ENCODE measurements at regions not wholly inside any gene's neighbourhood (a gene's known extent, or its start where the extent isn't known, plus 50 kb on each side); places are given as distances from the start of the nearest gene placed in this dataset.
"Not testable (repeated sequence)": the region's sequence is repeated elsewhere in the genome, so short reads cannot be mapped to it uniquely, and the experiment has no call there.

DNA sequence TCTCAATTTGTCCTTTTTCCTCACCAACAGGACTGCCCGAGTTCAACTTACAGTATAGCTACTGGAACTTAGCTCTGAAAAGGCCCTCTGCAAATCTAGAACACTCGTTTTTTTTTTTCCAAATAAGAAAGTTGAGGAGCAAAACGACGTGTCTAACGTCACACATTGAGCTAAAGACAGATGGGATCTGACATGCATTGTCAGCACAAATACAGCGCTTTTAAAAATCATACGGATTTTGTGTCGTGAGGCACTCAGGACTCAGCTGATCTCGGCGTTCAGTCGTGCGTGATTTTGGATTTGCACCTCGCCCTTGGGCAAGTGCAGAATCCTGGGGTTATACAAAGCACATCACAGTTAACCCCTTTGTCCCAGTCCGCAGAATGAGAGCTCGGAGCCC, 94.7 kb upstream of the ZNF322 start:
- no peak overlapping the region for H3K4me3 ChIP-seq (ENCODE audit: low read depth, low read length)
- no peak for DNase-seq (ENCODE audit: low read depth, low spot score)
- in situ Hi-C loops (cut with HindIII; ENCODE audit: low sequenced_read_pairs): no loop called here
- TF ChIP-seq, protein P1, sequence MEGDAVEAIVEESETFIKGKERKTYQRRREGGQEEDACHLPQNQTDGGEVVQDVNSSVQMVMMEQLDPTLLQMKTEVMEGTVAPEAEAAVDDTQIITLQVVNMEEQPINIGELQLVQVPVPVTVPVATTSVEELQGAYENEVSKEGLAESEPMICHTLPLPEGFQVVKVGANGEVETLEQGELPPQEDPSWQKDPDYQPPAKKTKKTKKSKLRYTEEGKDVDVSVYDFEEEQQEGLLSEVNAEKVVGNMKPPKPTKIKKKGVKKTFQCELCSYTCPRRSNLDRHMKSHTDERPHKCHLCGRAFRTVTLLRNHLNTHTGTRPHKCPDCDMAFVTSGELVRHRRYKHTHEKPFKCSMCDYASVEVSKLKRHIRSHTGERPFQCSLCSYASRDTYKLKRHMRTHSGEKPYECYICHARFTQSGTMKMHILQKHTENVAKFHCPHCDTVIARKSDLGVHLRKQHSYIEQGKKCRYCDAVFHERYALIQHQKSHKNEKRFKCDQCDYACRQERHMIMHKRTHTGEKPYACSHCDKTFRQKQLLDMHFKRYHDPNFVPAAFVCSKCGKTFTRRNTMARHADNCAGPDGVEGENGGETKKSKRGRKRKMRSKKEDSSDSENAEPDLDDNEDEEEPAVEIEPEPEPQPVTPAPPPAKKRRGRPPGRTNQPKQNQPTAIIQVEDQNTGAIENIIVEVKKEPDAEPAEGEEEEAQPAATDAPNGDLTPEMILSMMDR (IDR thresholded peaks at IDR 0.05; ENCODE audit: low read depth, low read length): no peak

DNA sequence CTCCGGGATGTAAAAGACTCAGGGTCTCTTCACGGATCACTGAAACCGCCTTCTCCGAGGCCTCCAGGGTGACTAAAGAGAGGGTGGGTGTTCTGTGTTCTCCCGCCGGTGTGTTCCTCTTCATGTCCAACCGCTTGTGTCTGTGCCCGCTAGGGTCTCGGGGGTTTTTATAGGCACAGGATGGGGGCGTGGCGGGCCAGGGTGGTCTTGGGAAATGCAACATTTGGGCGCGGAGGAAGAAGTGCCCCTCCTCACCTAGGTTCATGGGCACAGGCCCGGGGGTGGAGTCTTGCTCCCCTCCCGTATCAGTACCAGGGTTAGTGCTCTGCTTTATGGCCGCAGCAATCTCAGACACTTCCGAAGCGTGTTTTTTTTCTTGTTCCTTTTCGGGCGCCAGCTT, 95.3 kb upstream of the ZNF322 start:
- H3K4me3 ChIP-seq (ENCODE audit: low read depth, low read length): peak overlapping the region; percentile 6

DNA sequence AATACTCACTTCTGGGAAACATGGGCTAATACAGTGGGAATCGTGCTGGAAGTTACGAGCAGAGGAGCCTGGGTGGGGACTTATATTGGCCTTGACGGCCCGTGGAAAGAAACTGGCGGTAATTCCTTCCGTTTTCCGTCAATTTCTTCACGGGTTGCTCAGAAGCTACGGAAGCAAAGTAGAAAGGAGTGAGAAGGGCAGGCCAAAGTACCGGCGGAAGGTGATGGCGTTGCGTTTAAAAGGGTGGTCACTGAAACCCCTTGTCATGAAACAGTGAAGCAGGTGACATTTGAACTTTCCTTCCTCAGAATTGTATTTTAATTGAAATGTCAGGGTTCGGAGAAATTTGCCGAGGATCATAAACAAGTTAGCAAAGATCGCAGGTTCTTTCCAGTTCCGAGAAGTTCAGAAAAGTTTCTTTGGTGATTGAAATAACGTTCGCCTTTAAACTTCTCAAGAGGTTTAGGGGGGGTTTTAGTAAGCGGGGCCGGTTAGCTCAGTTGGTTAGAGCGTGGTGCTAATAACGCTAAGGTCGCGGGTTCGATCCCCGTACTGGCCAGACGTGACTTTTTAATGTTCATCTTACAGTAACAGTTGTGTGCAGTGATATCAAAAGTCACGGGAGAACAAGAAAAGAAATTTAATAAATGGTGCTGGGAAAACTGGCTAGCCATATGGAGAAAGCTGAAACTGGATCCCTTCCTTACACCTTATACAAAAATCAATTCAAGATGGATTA, 96.7 kb upstream of the ZNF322 start:
- H3K4me3 ChIP-seq (ENCODE audit: low read depth, low read length): peak overlapping the region; percentile 16
- in situ Hi-C loops (cut with HindIII; ENCODE audit: low sequenced_read_pairs): not testable (repeated sequence)
- peak; percentile 54 for DNase-seq (ENCODE audit: low read depth, low spot score)

More for the DNA sequence above, 95.3 kb upstream of the ZNF322 start:
- in situ Hi-C loops (cut with HindIII; ENCODE audit: low sequenced_read_pairs); DNase-seq (ENCODE audit: low read depth, low spot score): not testable (repeated sequence)

DNA sequence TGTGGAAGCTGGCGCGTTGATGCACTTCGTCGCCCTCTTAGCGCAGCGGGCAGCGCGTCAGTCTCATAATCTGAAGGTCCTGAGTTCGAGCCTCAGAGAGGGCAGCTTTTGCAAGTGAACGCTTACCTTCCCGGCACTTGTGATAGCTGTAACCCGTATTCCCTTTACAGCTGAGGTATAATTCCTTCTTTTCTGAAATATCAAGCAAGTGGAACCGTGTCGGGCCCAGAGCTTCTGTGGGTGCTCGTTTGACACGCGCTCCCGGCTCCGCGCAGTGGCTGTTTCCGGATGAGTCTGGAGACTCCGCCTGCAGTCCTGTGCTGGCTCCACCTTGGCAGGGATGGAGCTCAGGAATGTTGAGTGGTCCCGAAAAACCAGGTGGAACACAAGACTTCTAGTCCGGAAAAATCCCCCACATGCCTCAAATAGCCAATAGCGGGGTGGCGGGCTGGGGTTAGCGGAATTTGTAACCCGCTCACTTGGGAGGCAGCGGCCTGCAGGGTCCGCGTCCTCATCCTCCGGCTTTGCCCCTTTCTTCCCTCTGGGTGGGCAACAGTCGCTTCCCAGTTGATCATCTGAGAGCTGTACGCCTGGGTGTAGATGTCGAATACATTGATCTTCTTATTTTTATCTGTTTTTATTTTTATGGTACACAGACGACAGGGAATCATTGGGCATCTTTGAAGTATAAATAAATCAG, 106.8 kb upstream of the ZNF322 start:
- in situ Hi-C loops (cut with HindIII; ENCODE audit: low sequenced_read_pairs); DNase-seq (ENCODE audit: low read depth, low spot score); H3K4me3 ChIP-seq (ENCODE audit: low read depth, low read length): not testable (repeated sequence)

GRCh38 chr6:26770941-26771666, 111.6 kb upstream of the ZNF322 start:
- in situ Hi-C loops (cut with HindIII; ENCODE audit: low sequenced_read_pairs); H3K4me3 ChIP-seq (ENCODE audit: low read depth, low read length); DNase-seq (ENCODE audit: low read depth, low spot score): not testable (repeated sequence)

- DNase-seq (ENCODE audit: low read depth, low spot score); H3K4me3 ChIP-seq (ENCODE audit: low read depth, low read length); in situ Hi-C loops (cut with HindIII; ENCODE audit: low sequenced_read_pairs): not testable (repeated sequence)
Observed at GRCh38 chr6:26773414-26773813, 113.9 kb upstream of the ZNF322 start.

- DNase-seq (ENCODE audit: low read depth, low spot score); H3K4me3 ChIP-seq (ENCODE audit: low read depth, low read length); in situ Hi-C loops (cut with HindIII; ENCODE audit: low sequenced_read_pairs): not testable (repeated sequence)
Observed at GRCh38 chr6:26780563-26780962, 121.0 kb upstream of the ZNF322 start.

- H3K4me3 ChIP-seq (ENCODE audit: low read depth, low read length); in situ Hi-C loops (cut with HindIII; ENCODE audit: low sequenced_read_pairs); DNase-seq (ENCODE audit: low read depth, low spot score): not testable (repeated sequence)
Observed at GRCh38 chr6:26795474-26796307, 136.1 kb upstream of the ZNF322 start.

DNA sequence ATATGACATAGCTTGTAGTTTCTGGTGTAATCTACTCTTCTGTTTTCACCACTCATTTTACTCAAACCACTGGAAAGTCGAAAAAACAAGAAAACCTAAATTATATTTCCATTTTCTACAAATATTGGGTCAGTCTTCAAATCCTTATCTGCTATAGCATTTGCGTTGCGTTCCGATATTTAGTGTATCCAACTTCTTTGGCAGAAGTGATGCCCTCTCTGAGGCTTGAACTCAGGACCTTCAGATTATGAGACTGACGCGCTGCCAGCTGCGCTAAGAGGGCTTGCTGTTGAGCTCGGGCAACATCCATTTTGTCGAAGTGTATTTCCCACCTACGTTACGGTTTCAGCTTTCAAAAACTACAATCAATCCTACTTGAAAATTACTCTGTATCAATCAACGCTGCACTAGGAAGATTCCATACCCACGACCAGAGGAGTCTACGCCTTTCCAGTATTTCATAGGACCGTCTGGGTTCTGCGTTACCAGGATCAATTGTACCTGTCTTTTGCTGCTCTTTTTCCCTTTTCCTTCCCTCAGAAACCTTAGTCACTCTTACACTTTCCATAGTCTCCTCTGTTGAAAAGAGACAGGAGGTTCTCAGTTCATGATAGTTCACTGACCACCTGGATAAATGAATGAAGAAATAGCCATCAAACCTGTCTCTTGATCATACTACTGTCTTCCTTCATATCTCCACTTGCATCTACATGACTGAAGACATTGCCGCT, 140.5 kb upstream of the ZNF322 start:
- in situ Hi-C loops (cut with HindIII; ENCODE audit: low sequenced_read_pairs); DNase-seq (ENCODE audit: low read depth, low spot score); H3K4me3 ChIP-seq (ENCODE audit: low read depth, low read length): not testable (repeated sequence)

GRCh38 chr6:26803762-26804161, 144.2 kb upstream of the ZNF322 start:
- H3K4me3 ChIP-seq (ENCODE audit: low read depth, low read length); in situ Hi-C loops (cut with HindIII; ENCODE audit: low sequenced_read_pairs); DNase-seq (ENCODE audit: low read depth, low spot score): not testable (repeated sequence)

- DNase-seq (ENCODE audit: low read depth, low spot score); in situ Hi-C loops (cut with HindIII; ENCODE audit: low sequenced_read_pairs); H3K4me3 ChIP-seq (ENCODE audit: low read depth, low read length): not testable (repeated sequence)
Observed at GRCh38 chr6:26811486-26812116, 152.1 kb upstream of the ZNF322 start.

DNA sequence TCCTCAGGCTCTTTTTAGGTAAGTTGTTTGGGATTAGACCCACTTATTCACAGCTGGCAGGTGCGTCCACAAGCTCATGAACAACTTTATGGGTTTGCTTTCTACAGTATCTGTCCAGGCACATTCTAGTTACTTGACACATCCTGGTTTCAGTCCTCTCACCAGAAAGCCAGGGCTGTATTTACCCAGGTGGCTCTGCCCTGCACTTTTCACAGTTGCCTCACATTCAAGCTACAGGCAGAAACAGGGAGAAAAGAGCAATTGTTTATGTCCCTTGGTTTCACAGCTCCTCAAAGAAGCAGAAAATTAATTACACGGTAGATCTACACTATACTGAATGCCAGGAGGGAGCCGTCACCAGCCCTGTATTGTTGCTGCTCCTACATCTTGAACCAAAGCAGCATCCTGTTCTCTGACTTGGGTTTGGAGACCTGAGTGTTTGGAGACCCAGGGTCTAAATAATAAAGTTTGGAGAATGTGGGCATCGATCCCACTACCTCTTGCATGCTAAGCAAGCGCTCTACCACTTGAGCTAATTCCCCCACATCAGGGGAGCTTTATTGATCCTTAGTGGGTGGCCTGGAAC, 159.2 kb upstream of the ZNF322 start:
- DNase-seq (ENCODE audit: low read depth, low spot score); in situ Hi-C loops (cut with HindIII; ENCODE audit: low sequenced_read_pairs); H3K4me3 ChIP-seq (ENCODE audit: low read depth, low read length): not testable (repeated sequence)

- DNase-seq (ENCODE audit: low read depth, low spot score); H3K4me3 ChIP-seq (ENCODE audit: low read depth, low read length); in situ Hi-C loops (cut with HindIII; ENCODE audit: low sequenced_read_pairs): not testable (repeated sequence)
Observed at GRCh38 chr6:26827965-26828364, 168.4 kb upstream of the ZNF322 start.

- DNase-seq (ENCODE audit: low read depth, low spot score); H3K4me3 ChIP-seq (ENCODE audit: low read depth, low read length); in situ Hi-C loops (cut with HindIII; ENCODE audit: low sequenced_read_pairs): not testable (repeated sequence)
Observed at GRCh38 chr6:26829480-26829879, 169.9 kb upstream of the ZNF322 start.

Measured in astrocyte of the spinal cord (primary cell).